ENCODE measurements at regions not wholly inside any gene's neighbourhood (a gene's known extent, or its start where the extent isn't known, plus 50 kb on each side); places are given as distances from the start of the nearest gene placed in this dataset.

DNA sequence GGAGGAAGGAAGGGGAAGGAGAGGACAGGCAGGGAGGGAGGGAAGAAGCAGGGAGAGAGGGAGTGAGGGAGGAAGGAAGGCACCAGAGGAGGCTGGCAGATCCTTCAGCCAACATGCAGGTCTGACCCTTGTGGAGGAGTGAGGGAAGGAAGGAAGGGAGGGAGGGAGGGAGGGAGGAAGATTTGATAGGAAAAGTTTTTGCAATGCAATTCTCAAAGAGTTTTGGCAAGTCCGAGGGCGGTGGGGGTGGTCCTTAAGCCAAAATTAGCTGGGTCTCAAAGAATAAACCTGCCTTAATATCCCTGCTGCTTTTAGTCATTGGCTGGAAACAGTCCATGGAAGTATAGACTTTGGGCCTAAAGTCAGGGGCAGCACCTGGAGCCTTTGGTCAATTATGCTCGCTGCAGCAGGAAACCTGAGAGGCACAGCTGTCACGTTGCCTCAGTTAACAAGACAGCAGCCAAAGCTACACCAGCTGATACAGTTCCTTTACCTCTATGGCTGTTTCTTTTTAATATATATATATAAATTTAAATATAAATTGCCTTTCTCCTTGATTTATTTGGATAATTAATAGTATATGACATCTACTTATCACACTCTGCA lies 115.7 kb upstream of the RALGAPA2 start:
- no peak for DNase-seq (ENCODE audit: low read depth in 1 of 2, low spot score in 1 of 2)

DNA sequence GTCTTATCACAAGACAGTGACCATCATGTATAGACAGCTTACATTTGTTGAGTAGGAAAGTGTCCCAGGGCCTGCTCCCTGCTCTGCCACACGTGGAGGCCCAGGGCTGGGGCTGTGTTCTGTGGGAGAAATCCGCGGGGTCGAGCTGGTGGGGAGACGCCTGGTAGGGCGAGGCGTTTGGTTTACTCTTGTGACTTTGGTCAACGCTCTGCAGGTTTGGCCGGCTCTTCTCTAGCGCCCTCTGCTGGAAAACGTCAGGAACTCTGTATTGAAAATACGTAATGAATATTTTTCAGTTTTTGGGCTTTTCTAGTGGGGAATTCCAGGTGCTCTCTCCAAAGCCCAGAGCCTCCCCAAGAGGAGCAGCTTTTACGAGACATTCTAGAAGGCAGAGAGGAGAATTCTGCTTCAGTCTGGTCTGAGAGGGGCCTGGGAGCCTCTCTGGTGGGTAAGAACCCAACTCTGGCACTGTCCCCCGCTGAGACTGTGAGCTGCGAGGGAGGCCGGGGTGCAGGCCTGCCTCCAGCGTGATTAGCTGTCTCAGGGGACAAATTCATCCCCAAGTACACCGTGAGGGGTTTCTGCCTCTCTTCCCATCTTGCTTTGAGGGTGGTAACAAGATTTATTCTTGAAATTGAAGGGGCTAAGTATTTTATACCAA lies 112.6 kb upstream of the RALGAPA2 start:
- Histone ChIP-seq H3K27me3 (peaks cover 6% of the 10 kb centered on the region), H3K27ac (no peak overlapping the region), H3K9me3 (ENCODE audit: low read depth) (no peaks in the 10 kb centered on the region), H3K36me3 (no peaks in the 10 kb centered on the region), H3K4me1 (ENCODE audit: low read depth) (no peaks in the 10 kb centered on the region), H3K4me3 (no peak overlapping the region)
- peak; percentile 55 to 69 for DNase-seq (ENCODE audit: low read depth in 1 of 2, low spot score in 1 of 2)
- TF ChIP-seq, protein P1, sequence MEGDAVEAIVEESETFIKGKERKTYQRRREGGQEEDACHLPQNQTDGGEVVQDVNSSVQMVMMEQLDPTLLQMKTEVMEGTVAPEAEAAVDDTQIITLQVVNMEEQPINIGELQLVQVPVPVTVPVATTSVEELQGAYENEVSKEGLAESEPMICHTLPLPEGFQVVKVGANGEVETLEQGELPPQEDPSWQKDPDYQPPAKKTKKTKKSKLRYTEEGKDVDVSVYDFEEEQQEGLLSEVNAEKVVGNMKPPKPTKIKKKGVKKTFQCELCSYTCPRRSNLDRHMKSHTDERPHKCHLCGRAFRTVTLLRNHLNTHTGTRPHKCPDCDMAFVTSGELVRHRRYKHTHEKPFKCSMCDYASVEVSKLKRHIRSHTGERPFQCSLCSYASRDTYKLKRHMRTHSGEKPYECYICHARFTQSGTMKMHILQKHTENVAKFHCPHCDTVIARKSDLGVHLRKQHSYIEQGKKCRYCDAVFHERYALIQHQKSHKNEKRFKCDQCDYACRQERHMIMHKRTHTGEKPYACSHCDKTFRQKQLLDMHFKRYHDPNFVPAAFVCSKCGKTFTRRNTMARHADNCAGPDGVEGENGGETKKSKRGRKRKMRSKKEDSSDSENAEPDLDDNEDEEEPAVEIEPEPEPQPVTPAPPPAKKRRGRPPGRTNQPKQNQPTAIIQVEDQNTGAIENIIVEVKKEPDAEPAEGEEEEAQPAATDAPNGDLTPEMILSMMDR (IDR thresholded peaks at IDR 0.05; ENCODE audit: low read depth, low read length) = peak; percentile 70

More for the DNA sequence above, 115.7 kb upstream of the RALGAPA2 start:
- TF ChIP-seq, protein P1 (IDR thresholded peaks at IDR 0.05; ENCODE audit: low read depth, low read length) = no peak
- Histone ChIP-seq H3K9me3 (ENCODE audit: low read depth) (no peaks in the 10 kb centered on the region), H3K36me3 (no peaks in the 10 kb centered on the region), H3K27ac (no peak overlapping the region), H3K4me1 (ENCODE audit: low read depth) (no peaks in the 10 kb centered on the region), H3K27me3 (peaks cover 6% of the 10 kb centered on the region), H3K4me3 (no peak overlapping the region)

DNA sequence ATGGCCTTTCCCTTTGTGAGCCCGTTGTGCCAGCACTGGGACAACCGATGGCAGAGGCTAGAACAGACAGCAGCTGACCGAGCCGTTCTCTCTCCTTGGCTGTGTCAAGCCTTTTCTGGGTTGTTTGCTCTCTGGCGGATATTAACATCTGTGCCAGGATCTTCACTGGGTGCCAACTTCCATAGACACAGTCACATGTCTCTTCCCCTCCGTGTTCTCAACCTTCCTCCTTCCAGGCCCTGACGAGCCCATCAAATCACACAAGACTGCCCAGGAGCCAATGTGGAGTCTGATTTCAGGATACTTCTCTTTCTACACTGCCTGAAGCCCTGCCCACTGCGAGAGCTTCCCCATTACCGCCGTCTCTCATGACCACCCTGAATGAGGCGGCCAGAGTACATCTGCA lies 111.0 kb upstream of the RALGAPA2 start:
- H3K36me3 ChIP-seq = no peaks in the 10 kb centered on the region
- peaks cover 6% of the 10 kb centered on the region for H3K27me3 ChIP-seq
- TF ChIP-seq, protein P1 (IDR thresholded peaks at IDR 0.05; ENCODE audit: low read depth, low read length) = no peak
- no peak for DNase-seq (ENCODE audit: low read depth in 1 of 2, low spot score in 1 of 2)
- H3K4me3 ChIP-seq = no peak overlapping the region
- no peak overlapping the region for H3K27ac ChIP-seq
- no peaks in the 10 kb centered on the region for H3K9me3 ChIP-seq (ENCODE audit: low read depth)
- no peaks in the 10 kb centered on the region for H3K4me1 ChIP-seq (ENCODE audit: low read depth)

DNA sequence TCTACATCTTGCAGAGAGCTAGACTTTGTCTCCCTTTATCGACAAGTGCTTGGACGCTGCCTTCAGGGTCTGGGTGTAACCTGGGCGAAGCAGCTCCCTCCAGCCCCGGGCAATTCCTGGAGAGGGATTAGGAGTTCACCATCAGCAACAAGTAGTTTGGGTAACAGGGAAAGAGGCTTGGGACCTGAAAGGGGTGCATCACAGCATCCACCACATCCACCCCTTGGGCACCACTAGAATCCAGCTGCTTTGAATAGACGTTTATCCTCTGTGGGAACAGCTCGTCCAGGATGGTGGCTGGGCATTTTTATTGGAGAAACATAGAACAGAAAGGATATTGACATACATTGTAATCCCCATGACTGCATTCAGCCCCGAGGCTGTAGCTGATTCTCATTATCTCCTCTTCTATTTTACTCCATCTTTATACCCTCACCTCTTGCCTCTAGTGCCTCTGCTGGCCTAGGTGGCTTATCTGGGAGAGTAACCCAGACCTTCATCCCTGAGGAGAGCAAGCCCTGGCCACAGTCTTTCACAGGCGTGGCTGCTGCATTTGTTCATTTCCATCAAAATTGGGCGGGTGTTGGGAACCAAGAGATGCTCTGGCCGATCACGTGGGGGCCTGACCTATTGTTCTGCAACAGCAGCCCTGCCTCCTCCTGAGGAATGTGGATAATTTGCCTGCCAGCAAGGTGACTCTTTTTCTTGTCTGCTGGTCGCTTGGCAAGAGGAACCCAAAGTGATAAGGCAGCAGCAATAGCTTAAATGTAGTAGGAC lies 109.2 kb upstream of the RALGAPA2 start:
- Histone ChIP-seq H3K36me3 (no peaks in the 10 kb centered on the region), H3K4me3 (no peak overlapping the region), H3K27ac (no peak overlapping the region), H3K9me3 (ENCODE audit: low read depth) (no peaks in the 10 kb centered on the region), H3K4me1 (ENCODE audit: low read depth) (no peaks in the 10 kb centered on the region), H3K27me3 (no peaks in the 10 kb centered on the region)
- TF ChIP-seq, protein P1 (IDR thresholded peaks at IDR 0.05; ENCODE audit: low read depth, low read length) = no peak
- DNase-seq (ENCODE audit: low read depth in 1 of 2, low spot score in 1 of 2) = no peak

DNA sequence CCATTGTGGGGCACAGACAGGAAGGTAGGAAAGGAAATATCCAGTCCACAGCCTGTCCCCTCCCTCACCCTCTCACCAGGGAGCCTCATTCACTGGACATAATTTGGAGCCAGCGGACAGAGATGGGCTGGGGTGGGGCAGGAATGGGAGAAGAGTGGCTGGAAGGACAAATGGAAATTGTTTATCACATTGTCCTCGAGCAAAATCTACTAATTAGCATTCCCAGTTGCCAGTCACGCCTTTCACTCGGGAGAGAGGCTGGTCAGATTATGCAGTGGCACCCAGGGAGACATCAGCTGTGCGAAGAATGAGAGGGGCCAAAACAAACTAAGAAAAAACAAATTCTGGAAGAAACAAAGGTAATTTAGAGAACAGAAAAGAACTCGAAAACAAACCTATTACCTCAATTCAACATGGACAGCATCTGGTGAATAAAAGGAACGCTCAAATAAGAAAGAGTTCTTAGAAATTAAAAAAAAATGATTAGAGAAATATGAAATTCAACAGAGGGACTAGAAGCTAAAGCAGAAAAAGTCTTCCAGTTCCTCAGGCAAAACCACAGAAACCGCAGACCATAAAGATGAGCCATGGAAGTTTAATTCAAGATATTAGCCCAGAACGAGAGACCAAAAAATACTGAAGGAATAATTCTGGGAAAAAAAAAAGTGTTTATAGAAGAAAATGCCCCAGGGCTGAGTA lies 108.5 kb upstream of the RALGAPA2 start:
- Histone ChIP-seq H3K9me3 (ENCODE audit: low read depth) (no peaks in the 10 kb centered on the region), H3K27ac (no peak overlapping the region)
- DNase-seq (ENCODE audit: low read depth in 1 of 2, low spot score in 1 of 2) = no peak

More for the DNA sequence above, 108.5 kb upstream of the RALGAPA2 start:
- TF ChIP-seq, protein P1 (IDR thresholded peaks at IDR 0.05; ENCODE audit: low read depth, low read length) = no peak
- H3K4me3 ChIP-seq = no peak overlapping the region
- no peaks in the 10 kb centered on the region for H3K36me3 ChIP-seq
- H3K27me3 ChIP-seq = no peaks in the 10 kb centered on the region
- H3K4me1 ChIP-seq (ENCODE audit: low read depth) = no peaks in the 10 kb centered on the region
